Nephron (organoid): ENCODE measurements at regions not wholly inside any gene's neighbourhood (a gene's known extent, or its start where the extent isn't known, plus 50 kb on each side); places are given as distances from the start of the nearest gene placed in this dataset.

Experiments used
- H3K27ac Mint-ChIP-seq, 3 experiments: 2 replicates each; pipeline ENCODE4 v1.8.0; 2020; ENCODE audit warnings: mixed read lengths in 3 of 3, mild to moderate bottlenecking in 2 of 3, moderate library complexity in 1 of 3
- H3K27me3 Mint-ChIP-seq: 2 replicates; pipeline ENCODE4 v1.8.0; 2021; ENCODE audit warnings: low read depth, mild to moderate bottlenecking, moderate library complexity, mixed read lengths
- H3K36me3 Mint-ChIP-seq: 2 replicates; pipeline ENCODE4 v1.8.0; 2020; ENCODE audit warnings: low read depth, mixed read lengths
- H3K4me1 Mint-ChIP-seq: 2 replicates; pipeline ENCODE4 v1.8.0; 2020; ENCODE audit warnings: mixed read lengths
- H3K4me3 Mint-ChIP-seq, 3 experiments: 2 replicates each; pipeline ENCODE4 v1.8.0; 2020; ENCODE audit warnings: mild to moderate bottlenecking in 3 of 3, mixed read lengths in 3 of 3, moderate library complexity in 2 of 3
- H3K9me3 Mint-ChIP-seq: 2 replicates; pipeline ENCODE4 v1.8.0; 2020; ENCODE audit warnings: mixed read lengths
- TF ChIP-seq, protein P1 (sequence below), 3 experiments: fragments of 200-600 bp; sonication (generic); IDR thresholded peaks; one replicate each; pipeline ENCODE4 v1.5.0; 2021; ENCODE audit warnings: antibody characterized with exemption in 3 of 3; ENCODE audit not compliant: unreplicated experiment in 3 of 3

DNA sequence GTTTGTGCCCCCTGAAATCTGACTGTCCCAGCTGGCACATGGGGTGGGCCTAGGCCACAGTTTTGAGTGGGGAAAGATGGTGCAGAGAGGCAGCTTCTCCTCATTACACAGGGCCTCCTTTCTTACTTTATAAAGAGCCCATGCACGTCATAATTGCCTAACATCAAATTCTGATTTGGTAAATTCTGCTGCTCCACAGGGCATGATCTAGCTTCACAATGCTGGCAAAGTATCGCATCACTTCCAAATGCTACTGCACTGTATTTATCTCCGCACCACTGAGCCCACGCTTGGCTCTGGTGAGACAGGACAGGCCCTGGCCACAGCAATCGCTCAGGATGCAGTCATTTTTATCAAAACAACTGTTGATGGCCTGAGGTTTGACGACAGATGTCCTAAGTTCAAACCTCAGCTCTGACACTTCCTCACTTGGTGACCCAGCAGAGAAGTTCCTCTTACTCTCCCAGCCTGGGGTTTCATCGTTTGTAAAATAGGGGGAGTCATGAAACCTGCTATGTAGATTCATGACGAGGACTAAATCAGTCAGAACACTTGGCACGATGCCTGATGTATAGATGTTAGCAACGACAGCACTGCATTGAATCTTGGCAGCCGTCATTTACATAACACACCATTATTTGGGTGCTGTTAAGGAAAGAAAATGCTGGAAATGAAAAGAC is 187.9 kb downstream of the TTLL2 start:
- H3K27ac Mint-ChIP-seq = peak overlapping the region; percentile 81 to 96 (median 89)
- H3K4me1 Mint-ChIP-seq = peaks cover 23% of the 10 kb centered on the region
- no peaks in the 10 kb centered on the region for H3K36me3 Mint-ChIP-seq
- H3K4me3 Mint-ChIP-seq = no peak overlapping the region
- H3K9me3 Mint-ChIP-seq = no peaks in the 10 kb centered on the region
- H3K27me3 Mint-ChIP-seq = no peaks in the 10 kb centered on the region
- TF ChIP-seq, protein P1, sequence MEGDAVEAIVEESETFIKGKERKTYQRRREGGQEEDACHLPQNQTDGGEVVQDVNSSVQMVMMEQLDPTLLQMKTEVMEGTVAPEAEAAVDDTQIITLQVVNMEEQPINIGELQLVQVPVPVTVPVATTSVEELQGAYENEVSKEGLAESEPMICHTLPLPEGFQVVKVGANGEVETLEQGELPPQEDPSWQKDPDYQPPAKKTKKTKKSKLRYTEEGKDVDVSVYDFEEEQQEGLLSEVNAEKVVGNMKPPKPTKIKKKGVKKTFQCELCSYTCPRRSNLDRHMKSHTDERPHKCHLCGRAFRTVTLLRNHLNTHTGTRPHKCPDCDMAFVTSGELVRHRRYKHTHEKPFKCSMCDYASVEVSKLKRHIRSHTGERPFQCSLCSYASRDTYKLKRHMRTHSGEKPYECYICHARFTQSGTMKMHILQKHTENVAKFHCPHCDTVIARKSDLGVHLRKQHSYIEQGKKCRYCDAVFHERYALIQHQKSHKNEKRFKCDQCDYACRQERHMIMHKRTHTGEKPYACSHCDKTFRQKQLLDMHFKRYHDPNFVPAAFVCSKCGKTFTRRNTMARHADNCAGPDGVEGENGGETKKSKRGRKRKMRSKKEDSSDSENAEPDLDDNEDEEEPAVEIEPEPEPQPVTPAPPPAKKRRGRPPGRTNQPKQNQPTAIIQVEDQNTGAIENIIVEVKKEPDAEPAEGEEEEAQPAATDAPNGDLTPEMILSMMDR (IDR thresholded peaks at IDR 0.05; ENCODE audit: unreplicated experiment in 3 of 3) = no peak

DNA sequence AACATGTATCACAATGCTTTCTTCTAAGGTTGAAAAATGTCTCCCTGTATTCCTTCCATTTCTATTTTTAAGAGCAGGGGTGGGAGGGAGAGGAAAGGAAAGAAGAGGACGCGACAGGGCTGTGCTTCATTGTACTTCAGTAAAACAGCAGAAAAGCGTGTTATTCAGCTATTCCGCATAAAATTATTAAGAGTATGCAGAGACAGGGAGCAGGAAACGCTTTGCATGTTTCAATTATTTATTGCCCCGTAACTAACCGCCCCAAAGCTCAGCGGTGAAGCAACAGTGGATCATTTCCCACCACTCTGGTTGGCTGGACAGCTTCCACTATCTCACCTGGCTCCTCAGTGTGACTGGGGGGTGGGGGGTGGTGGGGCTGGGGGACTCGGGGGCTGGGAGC is 188.9 kb downstream of the TTLL2 start:
- Mint-ChIP-seq H3K4me1 (peaks cover 26% of the 10 kb centered on the region), H3K9me3 (peaks cover 1% of the 10 kb centered on the region), H3K36me3 (no peaks in the 10 kb centered on the region), H3K27ac (peak overlapping the region; percentile 81 to 96 (median 89)), H3K27me3 (no peaks in the 10 kb centered on the region), H3K4me3 (peak overlapping the region in 1 of 3 experiments; percentile 7)
- TF ChIP-seq, protein P1 (IDR thresholded peaks at IDR 0.05; ENCODE audit: unreplicated experiment in 3 of 3) = no peak

GRCh38 chr6:167514524-167514923 is 189.6 kb downstream of the TTLL2 start:
- H3K27me3 Mint-ChIP-seq = no peaks in the 10 kb centered on the region
- peaks cover 28% of the 10 kb centered on the region for H3K4me1 Mint-ChIP-seq
- TF ChIP-seq, protein P1 (IDR thresholded peaks at IDR 0.05; ENCODE audit: unreplicated experiment in 3 of 3) = no peak
- no peak overlapping the region for H3K4me3 Mint-ChIP-seq
- peaks cover 3% of the 10 kb centered on the region for H3K9me3 Mint-ChIP-seq
- peak overlapping the region in 1 of 3 experiments; percentile 31 for H3K27ac Mint-ChIP-seq
- no peaks in the 10 kb centered on the region for H3K36me3 Mint-ChIP-seq

GRCh38 chr6:167515873-167516507 is 191.1 kb downstream of the TTLL2 start:
- H3K27ac Mint-ChIP-seq = no peak overlapping the region
- peaks cover 24% of the 10 kb centered on the region for H3K4me1 Mint-ChIP-seq
- TF ChIP-seq, protein P1 (IDR thresholded peaks at IDR 0.05; ENCODE audit: unreplicated experiment in 3 of 3) = no peak
- no peak overlapping the region for H3K4me3 Mint-ChIP-seq
- H3K36me3 Mint-ChIP-seq = no peaks in the 10 kb centered on the region
- H3K27me3 Mint-ChIP-seq = peaks cover 2% of the 10 kb centered on the region
- peaks cover 3% of the 10 kb centered on the region for H3K9me3 Mint-ChIP-seq

DNA sequence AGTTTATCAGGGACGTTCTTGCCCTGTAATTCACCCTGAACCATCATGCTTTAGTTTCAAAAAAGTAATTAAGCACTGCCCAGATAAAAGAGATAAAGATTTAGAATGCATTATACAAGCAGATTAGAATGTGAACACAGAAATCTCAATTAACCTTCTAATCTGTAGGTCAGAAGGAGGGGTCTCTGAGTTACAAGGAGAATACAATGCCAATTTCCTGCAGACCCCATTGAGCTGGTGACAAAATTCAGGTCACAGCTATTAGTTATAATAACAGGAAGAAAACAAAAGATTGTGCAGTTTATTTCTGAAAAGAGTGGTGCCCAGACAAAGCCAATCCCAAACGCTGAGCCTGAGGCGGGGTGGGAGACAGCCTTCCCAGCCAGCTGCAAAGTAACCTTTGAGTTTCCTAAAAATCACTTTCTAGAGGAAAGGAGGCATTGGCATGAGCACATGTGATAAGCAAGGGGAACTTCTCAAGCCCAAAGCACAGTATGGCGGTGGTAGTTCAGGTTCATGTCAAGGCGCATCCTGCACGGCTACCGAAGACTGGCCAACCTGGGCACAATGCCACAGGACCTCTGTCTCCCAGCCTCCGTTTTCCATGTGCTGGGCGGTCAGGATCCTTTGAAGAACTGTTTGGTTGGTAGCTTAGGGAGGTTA is 192.5 kb downstream of the TTLL2 start:
- H3K4me3 Mint-ChIP-seq = no peak overlapping the region
- TF ChIP-seq, protein P1 (IDR thresholded peaks at IDR 0.05; ENCODE audit: unreplicated experiment in 3 of 3) = no peak
- H3K36me3 Mint-ChIP-seq = no peaks in the 10 kb centered on the region

More for the DNA sequence above, 192.5 kb downstream of the TTLL2 start:
- Mint-ChIP-seq H3K27ac (no peak overlapping the region), H3K4me1 (peaks cover 19% of the 10 kb centered on the region), H3K9me3 (peaks cover 3% of the 10 kb centered on the region), H3K27me3 (peaks cover 5% of the 10 kb centered on the region)
